IMR-90 (cell line): ENCODE measurements at regions not wholly inside any gene's neighbourhood (a gene's known extent, or its start where the extent isn't known, plus 50 kb on each side); places are given as distances from the start of the nearest gene placed in this dataset.

Source experiments
- CTCF ChIP-seq: conservative IDR thresholded peaks from 2 replicates; pipeline ENCODE4 v1.5.1; 2012; ENCODE audit warnings: mild to moderate bottlenecking, low read depth, low read length, improper control_type of control experiment
- POLR2A ChIP-seq: IDR thresholded peaks from 2 replicates; pipeline ENCODE4 v1.6.1; 2012; ENCODE audit warnings: mild to moderate bottlenecking, low read depth, low read length

- TF ChIP-seq CTCF: no peak
- TF ChIP-seq POLR2A: no peak
Measured at GRCh38 chr11:36933481-36933880, 335.4 kb upstream of the RAG2 start.
